Mesendoderm (in vitro differentiated cells): ENCODE measurements at regions not wholly inside any gene's neighbourhood (a gene's known extent, or its start where the extent isn't known, plus 50 kb on each side); places are given as distances from the start of the nearest gene placed in this dataset.
A peak's percentile ranks its signal among the peaks of the same experiment; 100 is the strongest.

Experiments used
- DNase-seq: peaks from one replicate; pipeline ENCODE4 v3.0.0; 2013
- H2AK5ac ChIP-seq: 2 replicates; pipeline ENCODE4 v1.6.1; 2013; ENCODE audit warnings: low read length, inconsistent platforms
- H2BK120ac ChIP-seq: 2 replicates; pipeline ENCODE4 v1.6.1; 2013; ENCODE audit warnings: low read depth, mild to moderate bottlenecking, low read length, moderate library complexity, mixed read lengths
- H2BK15ac ChIP-seq: replicated peaks from 2 replicates; pipeline ENCODE4 v1.6.1; 2013; ENCODE audit warnings: low read depth, mild to moderate bottlenecking, moderate library complexity
- H2BK5ac ChIP-seq: 2 replicates; pipeline ENCODE4 v1.6.1; 2013; ENCODE audit warnings: low read length, inconsistent platforms
- H3K18ac ChIP-seq: 2 replicates; pipeline ENCODE4 v1.6.1; 2013; ENCODE audit warnings: mild to moderate bottlenecking, low read length, mixed read lengths
- H3K23ac ChIP-seq: one replicate; pipeline ENCODE4 v1.6.1; 2013; ENCODE audit warnings: low read length
- H3K27ac ChIP-seq: 2 replicates; pipeline ENCODE4 v1.5.1; 2013; ENCODE audit warnings: low read depth, mild to moderate bottlenecking, inconsistent platforms, low read length, moderate library complexity
- H3K27me3 ChIP-seq: 2 replicates; pipeline ENCODE4 v1.6.1; 2013; ENCODE audit warnings: low read length, control low read depth, mild to moderate bottlenecking, inconsistent platforms; ENCODE audit not compliant: insufficient read depth, poor library complexity
- H3K36me3 ChIP-seq: 2 replicates; pipeline ENCODE4 v1.6.1; 2013; ENCODE audit warnings: low read length, inconsistent platforms; ENCODE audit not compliant: control insufficient read depth, insufficient read depth
- H3K4ac ChIP-seq: one replicate; pipeline ENCODE4 v1.6.1; 2013; ENCODE audit warnings: low read depth, mild to moderate bottlenecking, low read length, moderate library complexity
- H3K4me1 ChIP-seq: 2 replicates; pipeline ENCODE4 v1.6.1; 2013; ENCODE audit warnings: low read depth, low read length, inconsistent platforms; ENCODE audit not compliant: control insufficient read depth
- H3K4me2 ChIP-seq: 2 replicates; pipeline ENCODE4 v1.6.1; 2013; ENCODE audit warnings: low read length
- H3K4me3 ChIP-seq: 2 replicates; pipeline ENCODE4 v1.5.1; 2013; ENCODE audit warnings: mild to moderate bottlenecking, low read length
- H3K56ac ChIP-seq: one replicate; pipeline ENCODE4 v1.6.1; 2013; ENCODE audit warnings: low read length
- H3K79me1 ChIP-seq: 2 replicates; pipeline ENCODE4 v1.6.1; 2013; ENCODE audit warnings: low read length, inconsistent platforms
- H3K79me2 ChIP-seq: 2 replicates; pipeline ENCODE4 v1.6.1; 2013; ENCODE audit warnings: mild to moderate bottlenecking, low read length; ENCODE audit not compliant: control insufficient read depth, insufficient read depth
- H3K9ac ChIP-seq: 2 replicates; pipeline ENCODE4 v1.6.1; 2013; ENCODE audit warnings: low read length, inconsistent platforms
- H4K5ac ChIP-seq: one replicate; pipeline ENCODE4 v1.6.1; 2013; ENCODE audit warnings: low read length
- H4K8ac ChIP-seq: one replicate; pipeline ENCODE4 v1.6.1; 2013; ENCODE audit warnings: low read depth, mild to moderate bottlenecking, control low read depth, low read length, moderate library complexity
- WGBS: extraction: QIAGEN DNeasy Blood & Tissue Kit; methylation state at CpG from one replicate; pipeline ENCODE4 v1.1.7; 2013; ENCODE audit warnings: low lambda C conversion rate, missing lambda C conversion rate; ENCODE audit not compliant: insufficient coverage; ENCODE audit errors: extremely low coverage; 5-methylcytosine and 5-hydroxymethylcytosine counted together

DNA sequence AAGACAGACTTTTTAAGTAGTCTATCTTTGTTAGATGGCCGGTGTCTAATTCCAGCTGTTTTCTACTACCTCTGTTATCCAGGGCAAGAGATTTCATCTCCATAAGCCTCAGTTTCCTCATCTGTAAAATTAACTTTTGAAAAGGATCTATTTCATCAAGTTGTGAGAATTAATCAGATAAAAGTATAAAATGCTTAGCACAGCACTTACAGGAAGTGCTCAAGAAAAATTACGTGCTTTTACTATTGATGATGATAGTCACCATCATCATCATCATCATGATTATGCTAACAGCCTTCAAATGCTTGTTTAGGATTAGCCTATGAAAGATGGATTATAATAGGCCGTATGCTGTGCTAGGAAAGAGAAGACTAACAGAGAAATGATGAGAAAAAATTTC is 76.2 kb downstream of the CYRIA start:
- WGBS, result no CpG with 5 or more reads among the region's 3 CpGs
- H3K18ac ChIP-seq, result no peak overlapping the region
- no peak overlapping the region for H4K8ac ChIP-seq
- no peaks in the 10 kb centered on the region for H3K36me3 ChIP-seq
- H3K4me1 ChIP-seq, result no peaks in the 10 kb centered on the region
- no peaks in the 10 kb centered on the region for H3K79me1 ChIP-seq
- H3K27ac ChIP-seq, result no peak overlapping the region
- no peak overlapping the region for H3K4me3 ChIP-seq
- H3K27me3 ChIP-seq, result no peaks in the 10 kb centered on the region
- no peak overlapping the region for H2BK5ac ChIP-seq
- H3K9ac ChIP-seq, result no peak overlapping the region
- H2AK5ac ChIP-seq, result no peak overlapping the region
- H2BK120ac ChIP-seq, result no peak overlapping the region
- H3K23ac ChIP-seq, result no peak overlapping the region
- H3K4me2 ChIP-seq, result no peak overlapping the region
- DNase-seq, result no peak
- H3K4ac ChIP-seq, result no peak overlapping the region
- no peak overlapping the region for H3K56ac ChIP-seq
- no peaks in the 10 kb centered on the region for H3K79me2 ChIP-seq
- no peak overlapping the region for H2BK15ac ChIP-seq
- no peak overlapping the region for H4K5ac ChIP-seq

GRCh38 chr2:16588565-16588964 is 77.1 kb downstream of the CYRIA start:
- Histone ChIP-seq H2BK5ac (no peak overlapping the region), H3K79me1 (no peaks in the 10 kb centered on the region), H3K9ac (no peak overlapping the region), H3K27me3 (no peaks in the 10 kb centered on the region), H3K27ac (no peak overlapping the region), H2BK120ac (no peak overlapping the region), H4K5ac (no peak overlapping the region), H4K8ac (no peak overlapping the region), H3K56ac (no peak overlapping the region), H2AK5ac (no peak overlapping the region), H3K36me3 (no peaks in the 10 kb centered on the region), H3K4me3 (no peak overlapping the region), H3K4me2 (no peak overlapping the region), H3K4ac (no peak overlapping the region), H2BK15ac (no peak overlapping the region), H3K23ac (no peak overlapping the region), H3K18ac (no peak overlapping the region), H3K79me2 (no peaks in the 10 kb centered on the region), H3K4me1 (no peaks in the 10 kb centered on the region)
- peak; percentile 77 for DNase-seq
- WGBS, result no CpG with 5 or more reads among the region's 3 CpGs

DNA sequence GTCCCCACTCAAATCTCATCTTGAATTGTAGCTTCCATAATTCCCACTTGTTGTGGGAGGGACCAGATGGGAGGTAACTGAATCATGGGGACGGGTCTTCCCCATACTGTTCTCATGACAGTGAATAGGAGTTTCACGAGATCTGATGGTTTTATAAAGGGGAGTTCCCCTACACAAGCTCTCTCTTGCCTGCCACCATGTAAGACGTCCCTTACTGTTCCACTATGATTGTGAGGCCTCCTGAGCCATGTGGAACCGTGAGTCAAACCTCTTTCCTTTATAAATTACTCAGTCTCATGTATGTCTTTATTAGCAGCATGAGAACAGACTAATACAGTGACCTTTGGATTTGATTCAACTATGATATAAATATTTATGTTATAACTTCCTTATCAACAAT is 78.0 kb downstream of the CYRIA start:
- Histone ChIP-seq H2BK15ac (no peak overlapping the region), H3K27ac (no peak overlapping the region), H3K79me1 (no peaks in the 10 kb centered on the region), H2BK120ac (no peak overlapping the region), H3K9ac (no peak overlapping the region), H3K56ac (no peak overlapping the region), H2BK5ac (no peak overlapping the region), H3K79me2 (no peaks in the 10 kb centered on the region), H4K8ac (no peak overlapping the region), H3K4ac (no peak overlapping the region), H3K4me3 (no peak overlapping the region), H3K4me1 (no peaks in the 10 kb centered on the region), H3K23ac (no peak overlapping the region), H3K18ac (no peak overlapping the region), H2AK5ac (no peak overlapping the region), H3K4me2 (no peak overlapping the region), H3K36me3 (no peaks in the 10 kb centered on the region), H4K5ac (no peak overlapping the region), H3K27me3 (no peaks in the 10 kb centered on the region)
- DNase-seq, result no peak
- no CpG with 5 or more reads among the region's 4 CpGs for WGBS

- H3K27me3 ChIP-seq, result no peaks in the 10 kb centered on the region
- no peaks in the 10 kb centered on the region for H3K36me3 ChIP-seq
- H3K4me3 ChIP-seq, result no peak overlapping the region
- H3K27ac ChIP-seq, result no peak overlapping the region
- H4K8ac ChIP-seq, result no peak overlapping the region
- H2BK15ac ChIP-seq, result no peak overlapping the region
- H3K56ac ChIP-seq, result no peak overlapping the region
- no peak overlapping the region for H3K23ac ChIP-seq
- no peaks in the 10 kb centered on the region for H3K79me2 ChIP-seq
- H3K18ac ChIP-seq, result no peak overlapping the region
- WGBS, result no CpG with 5 or more reads among the region's 2 CpGs
- H3K9ac ChIP-seq, result no peak overlapping the region
- DNase-seq, result no peak
- H3K4me1 ChIP-seq, result no peaks in the 10 kb centered on the region
- H3K4ac ChIP-seq, result no peak overlapping the region
- no peak overlapping the region for H2BK120ac ChIP-seq
- no peak overlapping the region for H2AK5ac ChIP-seq
- H3K4me2 ChIP-seq, result no peak overlapping the region
- no peak overlapping the region for H4K5ac ChIP-seq
- no peak overlapping the region for H2BK5ac ChIP-seq
- no peaks in the 10 kb centered on the region for H3K79me1 ChIP-seq
Measured at GRCh38 chr2:16584824-16585540, 80.7 kb downstream of the CYRIA start.

DNA sequence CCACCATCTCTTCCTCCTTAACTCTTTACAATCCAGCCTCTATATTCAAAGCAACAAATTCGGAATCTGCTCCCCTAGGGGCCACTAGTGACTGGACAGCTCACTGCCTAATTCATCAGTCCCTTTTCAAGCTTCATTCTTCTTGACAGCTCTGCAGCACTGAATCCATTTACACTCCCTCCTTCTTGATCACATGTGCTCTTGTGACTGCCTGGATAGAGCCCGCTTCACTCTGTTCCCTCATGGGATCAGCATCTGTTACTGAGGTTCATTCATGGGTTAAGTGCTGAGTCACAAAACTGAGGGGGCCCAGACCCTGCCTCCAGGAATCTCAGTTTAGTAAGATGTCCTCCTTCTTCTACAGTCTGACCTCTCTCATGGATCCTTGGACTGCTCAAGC is 81.5 kb downstream of the CYRIA start:
- H3K4me3 ChIP-seq, result no peak overlapping the region

GRCh38 chr2:16581241-16581640 is 84.4 kb downstream of the CYRIA start:
- Histone ChIP-seq H3K79me2 (no peaks in the 10 kb centered on the region), H3K79me1 (no peaks in the 10 kb centered on the region), H3K27me3 (no peaks in the 10 kb centered on the region), H2BK15ac (no peak overlapping the region), H4K5ac (no peak overlapping the region), H2AK5ac (no peak overlapping the region), H3K4me2 (no peak overlapping the region), H2BK120ac (no peak overlapping the region), H3K56ac (no peak overlapping the region), H3K23ac (no peak overlapping the region), H3K9ac (no peak overlapping the region), H2BK5ac (no peak overlapping the region), H3K4ac (no peak overlapping the region), H4K8ac (no peak overlapping the region), H3K4me3 (no peak overlapping the region), H3K18ac (no peak overlapping the region), H3K4me1 (no peaks in the 10 kb centered on the region), H3K27ac (no peak overlapping the region), H3K36me3 (no peaks in the 10 kb centered on the region)
- DNase-seq, result no peak
- no CpG with 5 or more reads among the region's 1 CpG for WGBS

More for the DNA sequence above, 81.5 kb downstream of the CYRIA start:
- Histone ChIP-seq H3K4me2 (no peak overlapping the region), H4K5ac (no peak overlapping the region), H3K36me3 (no peaks in the 10 kb centered on the region), H3K4ac (no peak overlapping the region), H3K18ac (no peak overlapping the region), H2BK120ac (no peak overlapping the region), H2BK15ac (no peak overlapping the region), H3K79me1 (no peaks in the 10 kb centered on the region), H4K8ac (no peak overlapping the region), H3K23ac (no peak overlapping the region), H2BK5ac (no peak overlapping the region), H3K56ac (no peak overlapping the region), H3K79me2 (no peaks in the 10 kb centered on the region), H3K27ac (no peak overlapping the region), H3K4me1 (no peaks in the 10 kb centered on the region), H3K9ac (no peak overlapping the region), H3K27me3 (no peaks in the 10 kb centered on the region), H2AK5ac (no peak overlapping the region)
- peak; percentile 1 for DNase-seq
- no CpG with 5 or more reads among the region's 2 CpGs for WGBS
